ENCODE measurements at regions not wholly inside any gene's neighbourhood (a gene's known extent, or its start where the extent isn't known, plus 50 kb on each side); places are given as distances from the start of the nearest gene placed in this dataset.

- no peak for TF ChIP-seq YY1 (IDR thresholded peaks at IDR 0.05; ENCODE audit: insufficient read depth, insufficient read length)
- no peak for TF ChIP-seq ZNF274 (IDR thresholded peaks at IDR 0.05; ENCODE audit: low read depth, low read length)
- TF ChIP-seq SUZ12 (IDR thresholded peaks at IDR 0.05; ENCODE audit: extremely low read depth, insufficient read depth, insufficient read length): no peak
These were observed 260.9 kb downstream of the RAD51AP2 start for GRCh38 chr2:17257189-17257909.

Measured in NT2/D1 (cell line).